ENCODE measurements at regions not wholly inside any gene's neighbourhood (a gene's known extent, or its start where the extent isn't known, plus 50 kb on each side); places are given as distances from the start of the nearest gene placed in this dataset.

DNA sequence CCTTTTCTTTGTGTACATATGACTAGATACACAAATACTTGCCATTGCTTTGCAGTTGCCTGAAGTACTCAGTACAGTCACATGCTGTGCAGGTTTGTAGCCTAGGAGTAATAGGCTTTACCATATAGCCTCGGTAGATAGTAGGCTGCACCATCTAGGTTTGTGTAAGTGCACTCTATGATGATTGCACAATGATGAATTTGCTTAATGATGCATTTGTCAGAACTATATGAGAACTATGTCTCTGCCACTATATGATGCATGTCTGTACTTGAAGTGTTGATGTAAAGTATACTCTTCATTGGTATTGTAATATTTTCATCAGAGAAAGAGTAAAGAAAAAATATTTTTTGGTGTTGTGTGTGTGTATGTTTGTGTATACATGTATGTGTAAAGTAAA is 1030.7 kb downstream of the NLGN4Y start:
- no peaks in the 10 kb centered on the region for H3K9me3 Mint-ChIP-seq
- H3K27me3 Mint-ChIP-seq (ENCODE audit: insufficient read depth) = no peaks in the 10 kb centered on the region
- H3K27ac Mint-ChIP-seq = no peak overlapping the region
- no peak overlapping the region for H3K4me3 Mint-ChIP-seq
- H3K4me1 Mint-ChIP-seq (ENCODE audit: low read depth) = no peaks in the 10 kb centered on the region
- TF ChIP-seq, protein P1, sequence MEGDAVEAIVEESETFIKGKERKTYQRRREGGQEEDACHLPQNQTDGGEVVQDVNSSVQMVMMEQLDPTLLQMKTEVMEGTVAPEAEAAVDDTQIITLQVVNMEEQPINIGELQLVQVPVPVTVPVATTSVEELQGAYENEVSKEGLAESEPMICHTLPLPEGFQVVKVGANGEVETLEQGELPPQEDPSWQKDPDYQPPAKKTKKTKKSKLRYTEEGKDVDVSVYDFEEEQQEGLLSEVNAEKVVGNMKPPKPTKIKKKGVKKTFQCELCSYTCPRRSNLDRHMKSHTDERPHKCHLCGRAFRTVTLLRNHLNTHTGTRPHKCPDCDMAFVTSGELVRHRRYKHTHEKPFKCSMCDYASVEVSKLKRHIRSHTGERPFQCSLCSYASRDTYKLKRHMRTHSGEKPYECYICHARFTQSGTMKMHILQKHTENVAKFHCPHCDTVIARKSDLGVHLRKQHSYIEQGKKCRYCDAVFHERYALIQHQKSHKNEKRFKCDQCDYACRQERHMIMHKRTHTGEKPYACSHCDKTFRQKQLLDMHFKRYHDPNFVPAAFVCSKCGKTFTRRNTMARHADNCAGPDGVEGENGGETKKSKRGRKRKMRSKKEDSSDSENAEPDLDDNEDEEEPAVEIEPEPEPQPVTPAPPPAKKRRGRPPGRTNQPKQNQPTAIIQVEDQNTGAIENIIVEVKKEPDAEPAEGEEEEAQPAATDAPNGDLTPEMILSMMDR (IDR thresholded peaks at IDR 0.05) = no peak
- DNase-seq = no peak
- no peaks in the 10 kb centered on the region for H3K36me3 Mint-ChIP-seq (ENCODE audit: low read depth)

DNA sequence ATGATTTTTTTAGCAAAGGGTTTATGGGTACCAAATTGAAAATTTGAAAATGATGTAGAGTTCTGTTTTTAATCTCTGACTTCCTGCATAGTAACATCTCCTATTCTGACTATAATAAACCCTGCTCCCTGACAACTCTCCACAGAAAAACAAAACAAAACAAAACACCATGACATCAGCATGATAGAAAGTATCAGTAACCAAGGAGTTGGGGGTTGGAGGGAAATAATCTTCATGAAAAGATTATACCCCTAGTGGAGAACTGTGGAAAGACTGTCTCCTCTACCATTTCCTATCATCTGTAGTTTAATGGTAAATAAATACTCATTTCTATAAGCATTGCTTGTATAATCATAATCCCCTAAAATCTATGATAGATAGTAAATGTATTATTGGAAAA is 1034.8 kb downstream of the NLGN4Y start:
- no peaks in the 10 kb centered on the region for H3K9me3 Mint-ChIP-seq
- H3K27ac Mint-ChIP-seq = no peak overlapping the region
- no peaks in the 10 kb centered on the region for H3K4me1 Mint-ChIP-seq (ENCODE audit: low read depth)
- H3K36me3 Mint-ChIP-seq (ENCODE audit: low read depth) = no peaks in the 10 kb centered on the region
- H3K27me3 Mint-ChIP-seq (ENCODE audit: insufficient read depth) = no peaks in the 10 kb centered on the region
- DNase-seq = no peak
- TF ChIP-seq, protein P1 (IDR thresholded peaks at IDR 0.05) = peak; percentile 64
- no peak overlapping the region for H3K4me3 Mint-ChIP-seq

DNA sequence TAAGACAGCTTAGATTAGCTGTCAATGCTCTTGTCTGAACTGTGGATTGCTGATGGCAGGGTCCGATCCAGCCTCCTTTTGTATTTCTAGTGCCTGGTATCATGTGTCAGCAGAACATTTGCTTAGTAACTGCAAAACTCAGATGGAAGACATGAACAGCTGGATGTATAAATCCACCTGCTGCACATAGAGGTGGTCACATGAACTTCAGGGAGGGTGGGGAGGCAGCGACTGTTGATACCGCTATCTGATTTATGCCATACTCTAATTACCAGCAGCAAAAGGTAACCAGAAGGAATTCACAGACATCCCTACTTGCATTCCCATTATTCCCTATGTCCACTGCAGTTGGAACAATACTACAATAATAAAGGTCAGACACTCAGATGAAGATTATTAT is 1036.5 kb downstream of the NLGN4Y start:
- no peaks in the 10 kb centered on the region for H3K27me3 Mint-ChIP-seq (ENCODE audit: insufficient read depth)
- TF ChIP-seq, protein P1 (IDR thresholded peaks at IDR 0.05) = no peak
- H3K36me3 Mint-ChIP-seq (ENCODE audit: low read depth) = no peaks in the 10 kb centered on the region
- H3K27ac Mint-ChIP-seq = no peak overlapping the region
- no peak for DNase-seq
- no peaks in the 10 kb centered on the region for H3K4me1 Mint-ChIP-seq (ENCODE audit: low read depth)
- H3K4me3 Mint-ChIP-seq = no peak overlapping the region
- no peaks in the 10 kb centered on the region for H3K9me3 Mint-ChIP-seq

DNA sequence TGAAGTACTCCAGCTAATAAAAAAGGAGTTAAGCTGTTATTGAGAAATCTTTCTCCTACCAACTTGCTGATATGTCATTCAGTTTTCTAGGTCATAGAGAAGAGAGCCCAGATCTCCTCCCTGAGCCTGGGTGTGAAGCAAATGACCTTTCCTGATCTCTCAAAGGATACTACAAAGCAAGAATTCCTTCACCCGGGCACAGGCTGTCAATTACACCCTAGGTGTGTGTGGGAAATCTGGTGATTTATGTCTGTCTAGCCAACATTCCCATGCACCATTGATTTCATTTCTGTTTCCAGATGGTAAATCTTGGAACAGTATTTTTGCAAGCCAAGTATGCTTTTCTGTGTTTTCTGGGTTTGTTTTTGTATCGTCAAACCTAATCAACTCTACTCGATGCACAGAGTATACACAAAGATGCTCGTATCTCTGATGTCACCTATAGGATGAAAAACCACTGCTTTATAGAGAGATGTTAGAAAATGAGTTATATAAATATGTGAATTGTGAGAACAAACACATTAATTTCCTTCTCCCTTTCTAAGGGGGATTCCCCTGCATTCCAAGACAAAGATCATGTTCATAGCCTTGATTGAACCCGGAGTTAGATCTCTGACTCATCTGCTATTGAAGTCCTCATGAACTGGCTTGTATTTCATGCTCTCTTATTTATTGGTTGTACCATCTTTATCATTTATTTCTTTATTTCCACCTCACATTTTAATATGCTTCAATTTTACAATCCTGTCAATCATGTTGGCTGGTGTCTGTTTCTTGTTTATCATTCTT is 1037.4 kb downstream of the NLGN4Y start:
- H3K36me3 Mint-ChIP-seq (ENCODE audit: low read depth) = no peaks in the 10 kb centered on the region
- DNase-seq = no peak
- H3K9me3 Mint-ChIP-seq = no peaks in the 10 kb centered on the region
- H3K27me3 Mint-ChIP-seq (ENCODE audit: insufficient read depth) = no peaks in the 10 kb centered on the region
- TF ChIP-seq, protein P1 (IDR thresholded peaks at IDR 0.05) = no peak
- no peak overlapping the region for H3K4me3 Mint-ChIP-seq
- no peaks in the 10 kb centered on the region for H3K4me1 Mint-ChIP-seq (ENCODE audit: low read depth)
- H3K27ac Mint-ChIP-seq = no peak overlapping the region

DNA sequence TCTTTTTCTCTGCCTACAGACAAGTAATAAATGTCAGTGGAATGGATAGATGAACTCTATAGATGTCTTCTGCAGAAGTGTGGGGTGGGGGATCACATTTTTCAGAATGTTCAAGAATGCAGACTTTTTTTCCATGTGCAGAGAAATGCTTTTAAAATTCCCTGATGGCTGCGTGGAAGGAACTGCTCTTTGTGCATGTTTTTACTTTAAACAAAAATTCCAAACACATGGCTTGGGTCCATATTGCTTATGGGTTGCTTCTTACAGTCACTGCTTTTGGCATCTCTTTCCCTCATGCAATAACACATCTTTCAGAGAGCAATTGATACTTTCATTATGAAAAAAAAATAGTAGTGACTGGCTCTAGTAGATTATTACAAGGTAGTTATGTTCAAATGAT is 1053.6 kb downstream of the NLGN4Y start:
- Mint-ChIP-seq H3K4me1 (ENCODE audit: low read depth) (peaks cover 7% of the 10 kb centered on the region; the same call in 1 of the 2 replicates), H3K4me3 (no peak overlapping the region), H3K9me3 (no peaks in the 10 kb centered on the region), H3K27ac (no peak overlapping the region), H3K27me3 (ENCODE audit: insufficient read depth) (peaks cover 3% of the 10 kb centered on the region; the same call in 1 of the 2 replicates), H3K36me3 (ENCODE audit: low read depth) (no peaks in the 10 kb centered on the region)
- no peak for DNase-seq
- TF ChIP-seq, protein P1 (IDR thresholded peaks at IDR 0.05) = no peak
